HepG2 (cell line): ENCODE measurements at regions not wholly inside any gene's neighbourhood (a gene's known extent, or its start where the extent isn't known, plus 50 kb on each side); places are given as distances from the start of the nearest gene placed in this dataset.

Experiments
- ELF4 ChIP-seq: sonication (generic); formaldehyde crosslinking; IDR thresholded peaks from 2 replicates; pipeline ENCODE4 v1.5.0; 2020; ENCODE audit warnings: missing genetic modification reagents, mild to moderate bottlenecking, moderate library complexity, borderline replicate concordance
- FOXM1 ChIP-seq: sonication (generic); formaldehyde crosslinking; IDR thresholded peaks from 2 replicates; pipeline ENCODE4 v1.5.0; 2020; ENCODE audit warnings: missing genetic modification reagents
- HCFC1 ChIP-seq: fragments of 150-350 bp; IDR thresholded peaks from 2 replicates; pipeline ENCODE4 v1.6.1; 2014; ENCODE audit warnings: low read depth, low read length
- NFE2L2 ChIP-seq: fragments of 150-350 bp; IDR thresholded peaks from 2 replicates; pipeline ENCODE4 v1.6.1; 2014; ENCODE audit warnings: low read length
- NONO ChIP-seq, 2 experiments: fragments of 450-650 bp in 1 of 2; sonication (generic) in 1 of 2; formaldehyde crosslinking in 1 of 2; IDR thresholded peaks in 1 of 2; conservative IDR thresholded peaks in 1 of 2; 2 replicates each; pipeline versions ENCODE4 v1.6.1 to v1.8.0; 2017 to 2022; ENCODE audit warnings: mild to moderate bottlenecking in 1 of 2, missing genetic modification reagents in 1 of 2, moderate library complexity in 1 of 2
- POGK ChIP-seq: sonication (generic); formaldehyde crosslinking; conservative IDR thresholded peaks from 2 replicates; pipeline ENCODE4 v1.8.0; 2022; ENCODE audit warnings: mild to moderate bottlenecking, moderate library complexity, missing genetic modification reagents
- RAD21 ChIP-seq: fragments of 450-650 bp; formaldehyde crosslinking; IDR thresholded peaks from 2 replicates; pipeline ENCODE4 v1.5.0; 2020; ENCODE audit warnings: mild to moderate bottlenecking
- SUZ12 ChIP-seq: fragments of 150-350 bp; IDR thresholded peaks from 2 replicates; pipeline ENCODE4 v1.6.1; 2014; ENCODE audit warnings: low read depth, low read length
- TAF1 ChIP-seq: sonication (generic); formaldehyde crosslinking; IDR thresholded peaks from 2 replicates; pipeline ENCODE4 v1.4.0; 2020; ENCODE audit warnings: missing genetic modification reagents
- TBX3 ChIP-seq: fragments of 450-650 bp; IDR thresholded peaks from 2 replicates; pipeline ENCODE4 v1.6.1; 2017; ENCODE audit warnings: antibody characterized with exemption, mild to moderate bottlenecking, inconsistent platforms, borderline replicate concordance
- USF2 ChIP-seq, 2 experiments: sonication (generic) in 1 of 2; formaldehyde crosslinking in 1 of 2; IDR thresholded peaks; 2 replicates each; pipeline versions ENCODE4 v1.5.1 to v1.6.1; 2011 to 2020; ENCODE audit warnings: borderline replicate concordance in 1 of 2, low read depth in 1 of 2, low read length in 1 of 2, mild to moderate bottlenecking in 1 of 2, missing genetic modification reagents in 1 of 2, moderate library complexity in 1 of 2
- ZBTB26 ChIP-seq: IDR thresholded peaks from 2 replicates; pipeline ENCODE4 v1.6.1; 2016; ENCODE audit warnings: missing compliant biosample characterization, missing genetic modification reagents, borderline replicate concordance
- ZNF709 ChIP-seq: sonication (generic); formaldehyde crosslinking; IDR thresholded peaks from 2 replicates; pipeline ENCODE4 v1.5.0; 2020; ENCODE audit warnings: mild to moderate bottlenecking, missing genetic modification reagents
- ZSCAN30 ChIP-seq: sonication (generic); formaldehyde crosslinking; IDR thresholded peaks from 2 replicates; pipeline ENCODE4 v1.5.0; 2020; ENCODE audit warnings: mild to moderate bottlenecking, missing genetic modification reagents

DNA sequence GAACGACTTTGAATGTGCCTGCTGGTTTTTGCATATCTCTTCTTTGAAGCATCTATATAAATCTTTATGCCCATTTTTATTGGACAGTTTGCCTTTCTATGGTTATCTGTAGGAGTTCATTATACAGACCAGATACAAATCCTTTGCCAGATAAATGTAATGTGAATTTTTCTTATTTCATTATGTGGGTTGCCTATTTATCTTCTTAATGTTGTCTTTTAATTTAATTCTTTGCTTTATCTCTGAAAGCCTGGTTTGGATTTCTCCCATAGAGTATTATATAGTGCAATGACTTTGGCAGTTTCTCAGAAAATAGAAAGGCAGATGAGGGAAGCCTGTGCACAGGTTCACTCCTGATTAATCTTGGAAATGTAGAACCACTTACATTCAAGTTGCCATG is 1025.1 kb downstream of the GRM8 start:
- no peak for TF ChIP-seq SUZ12
- TF ChIP-seq HCFC1: no peak
- no peak for TF ChIP-seq ZBTB26 (CRISPR knock-in tag)
- TF ChIP-seq NFE2L2: no peak
- TF ChIP-seq FOXM1 (CRISPR knock-in tag): no peak
- TF ChIP-seq RAD21 (CRISPR knock-in tag): no peak
- TF ChIP-seq TBX3: no peak
- no peak for TF ChIP-seq NONO (IDR thresholded peaks at IDR 0.05)
- no peak for TF ChIP-seq NONO (CRISPR knock-in tag; conservative IDR thresholded peaks at IDR 0.05)
- no peak for TF ChIP-seq ZSCAN30 (CRISPR knock-in tag)
- no peak for TF ChIP-seq POGK (CRISPR knock-in tag)
- no peak for TF ChIP-seq TAF1 (CRISPR knock-in tag)
- no peak for TF ChIP-seq ZNF709 (CRISPR knock-in tag)
- TF ChIP-seq USF2 (IDR thresholded peaks at IDR 0.05; ENCODE audit: low read depth, low read length): no peak
- no peak for TF ChIP-seq USF2 (CRISPR knock-in tag; IDR thresholded peaks at IDR 0.05; ENCODE audit: borderline replicate concordance)
- TF ChIP-seq ELF4 (CRISPR knock-in tag): no peak
